ENCODE measurements at regions not wholly inside any gene's neighbourhood (a gene's known extent, or its start where the extent isn't known, plus 50 kb on each side); places are given as distances from the start of the nearest gene placed in this dataset.

DNA sequence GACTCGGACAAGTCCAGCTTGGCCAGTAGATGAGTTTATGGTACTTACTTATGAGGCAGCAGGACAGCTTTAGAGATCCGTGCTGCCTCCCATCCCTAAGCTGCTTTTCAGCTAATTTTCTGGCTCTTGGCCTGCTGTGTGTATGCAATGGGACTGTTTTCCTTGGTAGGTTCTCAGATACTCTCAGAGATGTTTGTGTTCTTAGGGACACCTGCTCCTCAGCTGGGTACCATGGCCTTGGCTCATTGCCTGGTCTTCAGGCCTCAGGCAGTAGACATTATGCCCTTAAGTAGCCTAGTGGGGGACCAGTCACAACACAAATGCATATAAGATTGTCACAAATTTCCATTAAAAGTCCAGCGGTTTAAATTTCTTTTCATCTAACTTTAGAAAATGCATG lies 688.0 kb downstream of the PCDH7 start:
- Histone ChIP-seq H3K27me3 (ENCODE audit: control insufficient read depth, insufficient read depth, low read length) (no peaks in the 10 kb centered on the region), H3K36me3 (ENCODE audit: control insufficient read depth, insufficient read depth, low read length) (no peaks in the 10 kb centered on the region), H3K9me3 (ENCODE audit: control insufficient read depth, insufficient read depth, low read depth, low read length) (no peaks in the 10 kb centered on the region)

GRCh38 chr4:31411565-31411964 lies 691.4 kb downstream of the PCDH7 start:
- H3K9me3 ChIP-seq (ENCODE audit: control insufficient read depth, insufficient read depth, low read depth, low read length): no peaks in the 10 kb centered on the region
- no peak overlapping the region for H3K4me3 ChIP-seq (ENCODE audit: low read depth, low read length)
- no peak overlapping the region for H3K27ac ChIP-seq (ENCODE audit: low read depth, low read length)
- H3K9ac ChIP-seq (ENCODE audit: low read length): no peak overlapping the region
- no peaks in the 10 kb centered on the region for H3K27me3 ChIP-seq (ENCODE audit: control insufficient read depth, insufficient read depth, low read length)
- no peaks in the 10 kb centered on the region for H3K4me1 ChIP-seq (ENCODE audit: control insufficient read depth, insufficient read depth, low read length)
- no peaks in the 10 kb centered on the region for H3K36me3 ChIP-seq (ENCODE audit: control insufficient read depth, insufficient read depth, low read length)

More for the DNA sequence above, 688.0 kb downstream of the PCDH7 start:
- H3K4me1 ChIP-seq (ENCODE audit: control insufficient read depth, insufficient read depth, low read length): no peaks in the 10 kb centered on the region
- H3K9ac ChIP-seq (ENCODE audit: low read length): no peak overlapping the region
- H3K4me3 ChIP-seq (ENCODE audit: low read depth, low read length): no peak overlapping the region
- no peak overlapping the region for H3K27ac ChIP-seq (ENCODE audit: low read depth, low read length)

GRCh38 chr4:31415629-31416028 lies 695.5 kb downstream of the PCDH7 start:
- no peaks in the 10 kb centered on the region for H3K4me1 ChIP-seq (ENCODE audit: control insufficient read depth, insufficient read depth, low read length)
- no peaks in the 10 kb centered on the region for H3K36me3 ChIP-seq (ENCODE audit: control insufficient read depth, insufficient read depth, low read length)

GRCh38 chr4:31416498-31416897 lies 696.3 kb downstream of the PCDH7 start:
- H3K9me3 ChIP-seq (ENCODE audit: control insufficient read depth, insufficient read depth, low read depth, low read length): no peaks in the 10 kb centered on the region
- no peak overlapping the region for H3K4me3 ChIP-seq (ENCODE audit: low read depth, low read length)
- no peaks in the 10 kb centered on the region for H3K4me1 ChIP-seq (ENCODE audit: control insufficient read depth, insufficient read depth, low read length)
- no peaks in the 10 kb centered on the region for H3K27me3 ChIP-seq (ENCODE audit: control insufficient read depth, insufficient read depth, low read length)
- no peaks in the 10 kb centered on the region for H3K36me3 ChIP-seq (ENCODE audit: control insufficient read depth, insufficient read depth, low read length)
- H3K9ac ChIP-seq (ENCODE audit: low read length): no peak overlapping the region
- H3K27ac ChIP-seq (ENCODE audit: low read depth, low read length): no peak overlapping the region

More at GRCh38 chr4:31415629-31416028, 695.5 kb downstream of the PCDH7 start:
- Histone ChIP-seq H3K9ac (ENCODE audit: low read length) (no peak overlapping the region), H3K4me3 (ENCODE audit: low read depth, low read length) (no peak overlapping the region), H3K27me3 (ENCODE audit: control insufficient read depth, insufficient read depth, low read length) (no peaks in the 10 kb centered on the region), H3K9me3 (ENCODE audit: control insufficient read depth, insufficient read depth, low read depth, low read length) (no peaks in the 10 kb centered on the region), H3K27ac (ENCODE audit: low read depth, low read length) (no peak overlapping the region)

DNA sequence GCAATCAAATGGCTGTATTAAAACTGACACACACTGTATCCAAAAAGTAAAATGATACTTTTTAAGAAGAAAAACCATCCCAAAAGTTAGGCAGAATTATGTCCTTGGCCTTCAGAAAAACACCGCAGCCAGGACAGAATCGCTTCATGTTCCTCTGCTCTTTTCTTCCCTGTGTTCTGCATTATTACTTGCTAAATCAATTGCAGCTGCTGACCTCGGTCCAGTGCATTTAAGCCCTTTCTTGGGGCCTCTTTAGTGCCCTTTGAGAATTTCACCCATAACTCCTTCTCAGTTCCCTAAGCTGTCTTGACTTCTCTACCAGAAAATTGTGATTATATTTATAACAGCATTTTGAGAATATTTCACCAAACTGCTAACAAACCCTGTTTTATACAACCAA lies 696.9 kb downstream of the PCDH7 start:
- no peaks in the 10 kb centered on the region for H3K36me3 ChIP-seq (ENCODE audit: control insufficient read depth, insufficient read depth, low read length)
- no peaks in the 10 kb centered on the region for H3K9me3 ChIP-seq (ENCODE audit: control insufficient read depth, insufficient read depth, low read depth, low read length)
- H3K27ac ChIP-seq (ENCODE audit: low read depth, low read length): no peak overlapping the region
- H3K27me3 ChIP-seq (ENCODE audit: control insufficient read depth, insufficient read depth, low read length): no peaks in the 10 kb centered on the region
- H3K4me1 ChIP-seq (ENCODE audit: control insufficient read depth, insufficient read depth, low read length): no peaks in the 10 kb centered on the region
- H3K9ac ChIP-seq (ENCODE audit: low read length): no peak overlapping the region
- no peak overlapping the region for H3K4me3 ChIP-seq (ENCODE audit: low read depth, low read length)

GRCh38 chr4:31422006-31422405 lies 701.8 kb downstream of the PCDH7 start:
- no peak overlapping the region for H3K9ac ChIP-seq (ENCODE audit: low read length)

GRCh38 chr4:31427691-31428090 lies 707.5 kb downstream of the PCDH7 start:
- no peaks in the 10 kb centered on the region for H3K27me3 ChIP-seq (ENCODE audit: control insufficient read depth, insufficient read depth, low read length)
- H3K4me1 ChIP-seq (ENCODE audit: control insufficient read depth, insufficient read depth, low read length): no peaks in the 10 kb centered on the region
- no peaks in the 10 kb centered on the region for H3K36me3 ChIP-seq (ENCODE audit: control insufficient read depth, insufficient read depth, low read length)
- no peaks in the 10 kb centered on the region for H3K9me3 ChIP-seq (ENCODE audit: control insufficient read depth, insufficient read depth, low read depth, low read length)
- no peak overlapping the region for H3K27ac ChIP-seq (ENCODE audit: low read depth, low read length)
- H3K9ac ChIP-seq (ENCODE audit: low read length): no peak overlapping the region
- H3K4me3 ChIP-seq (ENCODE audit: low read depth, low read length): no peak overlapping the region

More at GRCh38 chr4:31422006-31422405, 701.8 kb downstream of the PCDH7 start:
- Histone ChIP-seq H3K9me3 (ENCODE audit: control insufficient read depth, insufficient read depth, low read depth, low read length) (no peaks in the 10 kb centered on the region), H3K27ac (ENCODE audit: low read depth, low read length) (no peak overlapping the region), H3K4me3 (ENCODE audit: low read depth, low read length) (no peak overlapping the region), H3K27me3 (ENCODE audit: control insufficient read depth, insufficient read depth, low read length) (no peaks in the 10 kb centered on the region), H3K36me3 (ENCODE audit: control insufficient read depth, insufficient read depth, low read length) (no peaks in the 10 kb centered on the region), H3K4me1 (ENCODE audit: control insufficient read depth, insufficient read depth, low read length) (no peaks in the 10 kb centered on the region)

GRCh38 chr4:31442236-31442635 lies 722.1 kb downstream of the PCDH7 start:
- H3K9me3 ChIP-seq (ENCODE audit: control insufficient read depth, insufficient read depth, low read depth, low read length): no peaks in the 10 kb centered on the region
- no peaks in the 10 kb centered on the region for H3K36me3 ChIP-seq (ENCODE audit: control insufficient read depth, insufficient read depth, low read length)
- H3K9ac ChIP-seq (ENCODE audit: low read length): no peak overlapping the region
- no peaks in the 10 kb centered on the region for H3K4me1 ChIP-seq (ENCODE audit: control insufficient read depth, insufficient read depth, low read length)
- no peak overlapping the region for H3K4me3 ChIP-seq (ENCODE audit: low read depth, low read length)
- no peak overlapping the region for H3K27ac ChIP-seq (ENCODE audit: low read depth, low read length)
- no peaks in the 10 kb centered on the region for H3K27me3 ChIP-seq (ENCODE audit: control insufficient read depth, insufficient read depth, low read length)

GRCh38 chr4:31445526-31445925 lies 725.4 kb downstream of the PCDH7 start:
- H3K27ac ChIP-seq (ENCODE audit: low read depth, low read length): no peak overlapping the region
- no peak overlapping the region for H3K9ac ChIP-seq (ENCODE audit: low read length)
- no peak overlapping the region for H3K4me3 ChIP-seq (ENCODE audit: low read depth, low read length)
- H3K4me1 ChIP-seq (ENCODE audit: control insufficient read depth, insufficient read depth, low read length): no peaks in the 10 kb centered on the region
- no peaks in the 10 kb centered on the region for H3K27me3 ChIP-seq (ENCODE audit: control insufficient read depth, insufficient read depth, low read length)
- H3K36me3 ChIP-seq (ENCODE audit: control insufficient read depth, insufficient read depth, low read length): no peaks in the 10 kb centered on the region
- no peaks in the 10 kb centered on the region for H3K9me3 ChIP-seq (ENCODE audit: control insufficient read depth, insufficient read depth, low read depth, low read length)

GRCh38 chr4:31455612-31456011 lies 735.4 kb downstream of the PCDH7 start:
- H3K27ac ChIP-seq (ENCODE audit: low read depth, low read length): no peak overlapping the region
- no peaks in the 10 kb centered on the region for H3K4me1 ChIP-seq (ENCODE audit: control insufficient read depth, insufficient read depth, low read length)
- no peaks in the 10 kb centered on the region for H3K9me3 ChIP-seq (ENCODE audit: control insufficient read depth, insufficient read depth, low read depth, low read length)
- H3K27me3 ChIP-seq (ENCODE audit: control insufficient read depth, insufficient read depth, low read length): no peaks in the 10 kb centered on the region
- H3K4me3 ChIP-seq (ENCODE audit: low read depth, low read length): no peak overlapping the region
- no peak overlapping the region for H3K9ac ChIP-seq (ENCODE audit: low read length)
- no peaks in the 10 kb centered on the region for H3K36me3 ChIP-seq (ENCODE audit: control insufficient read depth, insufficient read depth, low read length)

DNA sequence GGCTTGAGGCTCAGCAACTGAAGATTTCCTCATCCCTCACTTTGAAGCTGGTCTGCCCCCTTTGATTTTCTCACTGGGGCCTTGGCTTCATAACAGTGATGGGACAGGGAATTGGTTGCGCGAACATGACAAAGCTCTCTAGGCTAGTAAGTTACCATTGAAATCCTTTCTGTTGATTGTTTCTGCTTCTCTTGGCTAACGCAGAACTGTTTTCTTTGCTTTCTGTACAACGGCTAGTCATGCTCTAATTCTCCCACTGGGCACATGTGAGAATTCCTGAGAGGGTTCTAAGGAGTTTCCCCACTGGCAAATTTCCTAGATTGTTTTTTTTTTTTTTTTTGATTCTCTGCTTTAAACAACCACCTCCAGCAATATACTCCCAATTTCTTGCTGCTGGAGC lies 738.6 kb downstream of the PCDH7 start:
- H3K36me3 ChIP-seq (ENCODE audit: control insufficient read depth, insufficient read depth, low read length): no peaks in the 10 kb centered on the region
- H3K27ac ChIP-seq (ENCODE audit: low read depth, low read length): no peak overlapping the region
- H3K27me3 ChIP-seq (ENCODE audit: control insufficient read depth, insufficient read depth, low read length): no peaks in the 10 kb centered on the region
- no peak overlapping the region for H3K4me3 ChIP-seq (ENCODE audit: low read depth, low read length)
- H3K9me3 ChIP-seq (ENCODE audit: control insufficient read depth, insufficient read depth, low read depth, low read length): no peaks in the 10 kb centered on the region
- H3K4me1 ChIP-seq (ENCODE audit: control insufficient read depth, insufficient read depth, low read length): no peaks in the 10 kb centered on the region
- no peak overlapping the region for H3K9ac ChIP-seq (ENCODE audit: low read length)

GRCh38 chr4:31461421-31461820 lies 741.3 kb downstream of the PCDH7 start:
- Histone ChIP-seq H3K27ac (ENCODE audit: low read depth, low read length) (no peak overlapping the region), H3K27me3 (ENCODE audit: control insufficient read depth, insufficient read depth, low read length) (no peaks in the 10 kb centered on the region), H3K4me3 (ENCODE audit: low read depth, low read length) (no peak overlapping the region), H3K9ac (ENCODE audit: low read length) (no peak overlapping the region), H3K9me3 (ENCODE audit: control insufficient read depth, insufficient read depth, low read depth, low read length) (no peaks in the 10 kb centered on the region), H3K36me3 (ENCODE audit: control insufficient read depth, insufficient read depth, low read length) (no peaks in the 10 kb centered on the region), H3K4me1 (ENCODE audit: control insufficient read depth, insufficient read depth, low read length) (no peaks in the 10 kb centered on the region)
